Liver (tissue), 8 donors: ENCODE measurements at regions not wholly inside any gene's neighbourhood (a gene's known extent, or its start where the extent isn't known, plus 50 kb on each side); places are given as distances from the start of the nearest gene placed in this dataset.

Experiments
- DNase-seq: peaks from one replicate; pipeline ENCODE4 v3.0.0-alpha.2; 2017; ENCODE audit warnings: low spot score
- H3K27ac ChIP-seq, 2 donors: one replicate each; pipeline ENCODE4 v1.7.0; 2013; ENCODE audit warnings: inconsistent platforms in 2 of 2, low read length in 2 of 2, control low read depth in 1 of 2, low read depth in 1 of 2, mild to moderate bottlenecking in 1 of 2
- H3K27me3 ChIP-seq, 4 donors: one replicate each; pipeline versions ENCODE4 v1.6.1 to v1.7.0; 2013; ENCODE audit warnings: low read length in 3 of 4, inconsistent platforms in 1 of 4, mild to moderate bottlenecking in 1 of 4, moderate library complexity in 1 of 4; ENCODE audit not compliant: control insufficient read depth in 4 of 4, insufficient read depth in 4 of 4
- H3K36me3 ChIP-seq, 4 donors: one replicate each; pipeline versions ENCODE4 v1.6.1 to v1.7.0; 2013; ENCODE audit warnings: low read length in 3 of 4, mild to moderate bottlenecking in 3 of 4, low read depth in 1 of 4, moderate library complexity in 1 of 4; ENCODE audit not compliant: control insufficient read depth in 4 of 4, insufficient read depth in 3 of 4
- H3K4me1 ChIP-seq, 4 donors: one replicate each; pipeline versions ENCODE4 v1.6.1 to v1.7.0; 2013; ENCODE audit warnings: low read length in 3 of 4, mild to moderate bottlenecking in 3 of 4, moderate library complexity in 1 of 4; ENCODE audit not compliant: control insufficient read depth in 4 of 4, insufficient read depth in 4 of 4
- H3K4me3 ChIP-seq, 3 donors: one replicate each; pipeline versions ENCODE4 v1.6.1 to v1.7.0; 2013; ENCODE audit warnings: low read length in 3 of 3, control low read depth in 1 of 3, low read depth in 1 of 3, mild to moderate bottlenecking in 1 of 3
- H3K9ac ChIP-seq, 2 donors: one replicate each; pipeline ENCODE4 v1.7.0; 2013; ENCODE audit warnings: low read length in 2 of 2, mild to moderate bottlenecking in 2 of 2, moderate library complexity in 2 of 2, control low read depth in 1 of 2, low read depth in 1 of 2
- H3K9me3 ChIP-seq, 4 donors: one replicate each; pipeline versions ENCODE4 v1.6.1 to v1.7.0; 2013; ENCODE audit warnings: low read length in 3 of 4; ENCODE audit not compliant: control insufficient read depth in 4 of 4
- ATF3 ChIP-seq: IDR thresholded peaks from 2 replicates; pipeline ENCODE4 v1.6.1; 2016; ENCODE audit warnings: antibody characterized with exemption
- CTCF ChIP-seq: fragments of 150-350 bp; IDR thresholded peaks from 2 replicates; pipeline ENCODE4 v1.5.1; 2017; ENCODE audit warnings: improper control_type of control experiment, low read depth, low read length; ENCODE audit not compliant: missing input control
- FOXA1 ChIP-seq: IDR thresholded peaks from 2 replicates; pipeline ENCODE4 v1.6.1; 2016; ENCODE audit warnings: antibody characterized with exemption
- FOXA2 ChIP-seq: IDR thresholded peaks from 2 replicates; pipeline ENCODE4 v1.6.1; 2016; ENCODE audit warnings: antibody characterized with exemption
- HNF4A ChIP-seq, 2 donors: conservative IDR thresholded peaks; 2 replicates each; pipeline ENCODE4 v1.6.1; 2016; ENCODE audit warnings: antibody characterized with exemption in 2 of 2, mild to moderate bottlenecking in 2 of 2
- HNF4G ChIP-seq: IDR thresholded peaks from 2 replicates; pipeline ENCODE4 v1.6.1; 2016; ENCODE audit warnings: antibody characterized with exemption
- JUND ChIP-seq, 2 donors: IDR thresholded peaks; 2 replicates each; pipeline ENCODE4 v1.6.1; 2016; ENCODE audit warnings: antibody characterized with exemption in 2 of 2
- MAX ChIP-seq: IDR thresholded peaks from 2 replicates; pipeline ENCODE4 v1.6.1; 2016; ENCODE audit warnings: antibody characterized with exemption
- NR2F2 ChIP-seq: IDR thresholded peaks from 2 replicates; pipeline ENCODE4 v1.6.1; 2016; ENCODE audit warnings: antibody characterized with exemption
- RAD21 ChIP-seq, 2 donors: IDR thresholded peaks; 2 replicates each; pipeline ENCODE4 v1.6.1; 2016; ENCODE audit warnings: antibody characterized with exemption in 2 of 2, mild to moderate bottlenecking in 2 of 2
- REST ChIP-seq: IDR thresholded peaks from 2 replicates; pipeline ENCODE4 v1.6.1; 2016; ENCODE audit warnings: antibody characterized with exemption, mild to moderate bottlenecking
- RXRA ChIP-seq, 2 donors: IDR thresholded peaks; 2 replicates each; pipeline ENCODE4 v1.6.1; 2017 to 2018; ENCODE audit warnings: antibody characterized with exemption in 2 of 2, mild to moderate bottlenecking in 1 of 2
- SP1 ChIP-seq: IDR thresholded peaks from 2 replicates; pipeline ENCODE4 v1.6.1; 2018; ENCODE audit warnings: antibody characterized with exemption, mild to moderate bottlenecking
- TAF1 ChIP-seq: conservative IDR thresholded peaks from 2 replicates; pipeline ENCODE4 v1.6.1; 2016; ENCODE audit warnings: antibody characterized with exemption, mild to moderate bottlenecking
- WGBS: extraction: QIAGEN DNeasy Blood & Tissue Kit; methylation state at CpG from one replicate; pipeline ENCODE4 v1.1.7; 2013; 5-methylcytosine and 5-hydroxymethylcytosine counted together
- TF ChIP-seq, protein P1 (sequence below): IDR thresholded peaks from 2 replicates; pipeline ENCODE4 v1.6.1; 2016; ENCODE audit warnings: antibody characterized with exemption
- donor health status: healthy.
- donor health status: healthy.
- donor health status: healthy.
- donor health status: healthy.
- donor health status: healthy.

DNA sequence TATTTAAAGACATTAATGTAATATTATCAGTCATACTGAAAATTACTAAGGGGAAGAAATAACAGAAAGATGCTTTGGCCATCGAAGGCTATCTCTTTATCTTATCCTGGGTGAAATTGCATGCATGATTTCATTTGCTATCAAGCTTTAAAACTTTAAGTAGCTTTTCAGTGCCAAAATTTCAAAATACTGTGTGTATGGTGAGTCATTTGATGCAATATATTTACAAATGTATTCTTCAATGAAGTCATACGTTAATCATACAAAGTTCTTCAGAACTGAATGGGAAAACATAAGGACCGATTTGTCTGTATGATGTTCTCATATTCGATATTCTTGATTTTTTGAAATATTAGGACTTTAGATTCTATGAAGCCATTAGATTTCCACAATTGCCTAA, 1295.8 kb upstream of the AGA start:
- no peaks in the 10 kb centered on the region for H3K9me3 ChIP-seq
- H3K4me1 ChIP-seq: no peaks in the 10 kb centered on the region
- WGBS: 83% methylated on average over 4 of the region's 4 CpGs
- no peaks in the 10 kb centered on the region for H3K36me3 ChIP-seq
- H3K27ac ChIP-seq: no peak overlapping the region
- no peak overlapping the region for H3K9ac ChIP-seq
- TF ChIP-seq HNF4G: no peak
- TF ChIP-seq RXRA (IDR thresholded peaks at IDR 0.05): no peak
- no peak for TF ChIP-seq FOXA1
- no peak for TF ChIP-seq RAD21 (IDR thresholded peaks at IDR 0.05)
- TF ChIP-seq JUND (IDR thresholded peaks at IDR 0.05): no peak
- TF ChIP-seq ATF3: no peak
- TF ChIP-seq REST: no peak
- no peak overlapping the region for H3K4me3 ChIP-seq
- no peaks in the 10 kb centered on the region for H3K27me3 ChIP-seq
- no peak for DNase-seq

GRCh38 chr4:178745203-178745602, 1303.0 kb upstream of the AGA start:
- WGBS: 92% methylated on average over 1 of the region's 1 CpG
- no peak overlapping the region for H3K9ac ChIP-seq
- no peak overlapping the region for H3K27ac ChIP-seq
- TF ChIP-seq FOXA2 (no peak), MAX (no peak), SP1 (no peak), HNF4A (conservative IDR thresholded peaks at IDR 0.05) (no peak), CTCF (no peak), ATF3 (no peak), REST (no peak), TAF1 (no peak), NR2F2 (no peak), HNF4G (no peak)
- TF ChIP-seq, protein P1, sequence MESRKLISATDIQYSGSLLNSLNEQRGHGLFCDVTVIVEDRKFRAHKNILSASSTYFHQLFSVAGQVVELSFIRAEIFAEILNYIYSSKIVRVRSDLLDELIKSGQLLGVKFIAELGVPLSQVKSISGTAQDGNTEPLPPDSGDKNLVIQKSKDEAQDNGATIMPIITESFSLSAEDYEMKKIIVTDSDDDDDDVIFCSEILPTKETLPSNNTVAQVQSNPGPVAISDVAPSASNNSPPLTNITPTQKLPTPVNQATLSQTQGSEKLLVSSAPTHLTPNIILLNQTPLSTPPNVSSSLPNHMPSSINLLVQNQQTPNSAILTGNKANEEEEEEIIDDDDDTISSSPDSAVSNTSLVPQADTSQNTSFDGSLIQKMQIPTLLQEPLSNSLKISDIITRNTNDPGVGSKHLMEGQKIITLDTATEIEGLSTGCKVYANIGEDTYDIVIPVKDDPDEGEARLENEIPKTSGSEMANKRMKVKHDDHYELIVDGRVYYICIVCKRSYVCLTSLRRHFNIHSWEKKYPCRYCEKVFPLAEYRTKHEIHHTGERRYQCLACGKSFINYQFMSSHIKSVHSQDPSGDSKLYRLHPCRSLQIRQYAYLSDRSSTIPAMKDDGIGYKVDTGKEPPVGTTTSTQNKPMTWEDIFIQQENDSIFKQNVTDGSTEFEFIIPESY: no peak
- no peak overlapping the region for H3K4me3 ChIP-seq
- H3K27me3 ChIP-seq: no peaks in the 10 kb centered on the region
- H3K9me3 ChIP-seq: no peaks in the 10 kb centered on the region
- H3K4me1 ChIP-seq: no peaks in the 10 kb centered on the region
- H3K36me3 ChIP-seq: no peaks in the 10 kb centered on the region
- no peak for DNase-seq
